GM12872 (cell line): ENCODE measurements at regions not wholly inside any gene's neighbourhood (a gene's known extent, or its start where the extent isn't known, plus 50 kb on each side); places are given as distances from the start of the nearest gene placed in this dataset.

Experiments
- TF ChIP-seq, protein P1 (sequence below): IDR thresholded peaks from 3 replicates; pipeline ENCODE4 v1.5.1; 2011; ENCODE audit warnings: low read depth, mild to moderate bottlenecking, low read length, moderate library complexity; ENCODE audit not compliant: insufficient read depth

- TF ChIP-seq, protein P1, sequence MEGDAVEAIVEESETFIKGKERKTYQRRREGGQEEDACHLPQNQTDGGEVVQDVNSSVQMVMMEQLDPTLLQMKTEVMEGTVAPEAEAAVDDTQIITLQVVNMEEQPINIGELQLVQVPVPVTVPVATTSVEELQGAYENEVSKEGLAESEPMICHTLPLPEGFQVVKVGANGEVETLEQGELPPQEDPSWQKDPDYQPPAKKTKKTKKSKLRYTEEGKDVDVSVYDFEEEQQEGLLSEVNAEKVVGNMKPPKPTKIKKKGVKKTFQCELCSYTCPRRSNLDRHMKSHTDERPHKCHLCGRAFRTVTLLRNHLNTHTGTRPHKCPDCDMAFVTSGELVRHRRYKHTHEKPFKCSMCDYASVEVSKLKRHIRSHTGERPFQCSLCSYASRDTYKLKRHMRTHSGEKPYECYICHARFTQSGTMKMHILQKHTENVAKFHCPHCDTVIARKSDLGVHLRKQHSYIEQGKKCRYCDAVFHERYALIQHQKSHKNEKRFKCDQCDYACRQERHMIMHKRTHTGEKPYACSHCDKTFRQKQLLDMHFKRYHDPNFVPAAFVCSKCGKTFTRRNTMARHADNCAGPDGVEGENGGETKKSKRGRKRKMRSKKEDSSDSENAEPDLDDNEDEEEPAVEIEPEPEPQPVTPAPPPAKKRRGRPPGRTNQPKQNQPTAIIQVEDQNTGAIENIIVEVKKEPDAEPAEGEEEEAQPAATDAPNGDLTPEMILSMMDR = no peak
Observed at GRCh38 chr2:145146691-145147090, 626.8 kb upstream of the ZEB2 start.

GRCh38 chr2:145144131-145144728, 624.3 kb upstream of the ZEB2 start:
- TF ChIP-seq, protein P1 = no peak

DNA sequence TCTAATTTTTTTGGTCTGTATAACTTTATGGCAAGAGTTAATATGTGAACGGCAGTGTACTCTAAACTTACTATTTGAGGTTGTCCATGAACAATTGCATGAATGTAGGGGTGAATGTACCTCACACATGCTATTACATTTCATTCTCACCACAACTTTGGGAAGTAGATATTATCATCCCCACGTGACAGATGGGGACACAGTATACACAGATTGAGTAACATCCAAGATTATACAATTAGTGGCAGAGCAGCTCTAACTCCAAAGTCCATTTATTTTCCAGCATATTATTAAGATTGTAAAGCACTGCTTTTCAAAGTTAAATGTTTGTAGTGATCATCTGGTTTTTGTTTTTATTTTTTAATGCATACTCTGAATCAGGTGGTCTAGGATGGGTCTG, 622.1 kb upstream of the ZEB2 start:
- TF ChIP-seq, protein P1 = no peak

DNA sequence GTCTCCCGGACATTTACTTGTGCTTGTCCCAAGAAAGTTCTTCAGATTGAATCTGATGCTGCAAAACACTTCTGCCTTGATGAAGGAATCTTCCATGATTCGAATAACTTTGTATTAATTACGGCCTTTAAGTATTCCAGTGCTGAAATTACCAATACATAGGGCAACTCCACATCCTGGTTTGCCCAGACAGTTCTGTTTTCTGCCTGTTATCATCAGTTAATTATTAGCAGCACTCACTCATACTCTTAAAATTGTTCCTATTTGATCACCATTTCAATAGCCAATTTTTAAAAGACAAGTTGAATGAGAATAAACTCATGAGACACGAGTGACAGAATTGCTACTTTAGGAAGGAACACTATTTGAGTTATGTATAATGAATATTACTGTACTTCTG, 620.7 kb upstream of the ZEB2 start:
- TF ChIP-seq, protein P1 = no peak

- TF ChIP-seq, protein P1 = no peak
Observed at GRCh38 chr2:145138626-145139025, 618.7 kb upstream of the ZEB2 start.

GRCh38 chr2:145137901-145138300, 618.0 kb upstream of the ZEB2 start:
- TF ChIP-seq, protein P1 = no peak

- TF ChIP-seq, protein P1 = no peak
Observed at GRCh38 chr2:145137211-145137610, 617.3 kb upstream of the ZEB2 start.
